Ascending aorta (tissue), 2 donors: ENCODE measurements at regions not wholly inside any gene's neighbourhood (a gene's known extent, or its start where the extent isn't known, plus 50 kb on each side); places are given as distances from the start of the nearest gene placed in this dataset.
"Not testable (repeated sequence)": the region's sequence is repeated elsewhere in the genome, so short reads cannot be mapped to it uniquely, and the experiment has no call there.

Experiments
- DNase-seq, 2 donors: peaks; one replicate each; pipeline ENCODE4 v3.0.0-alpha.2; 2019; ENCODE audit warnings: low spot score in 2 of 2
- H3K27ac ChIP-seq, 2 donors: fragments of 200-600 bp; sonication (generic); one replicate each; pipeline ENCODE4 v1.5.1; 2016 to 2017; ENCODE audit warnings: mild to moderate bottlenecking in 1 of 2
- H3K27me3 ChIP-seq: fragments of 200-600 bp; sonication (generic); one replicate; pipeline ENCODE4 v1.5.1; 2017
- H3K36me3 ChIP-seq, 2 donors: fragments of 200-600 bp; sonication (generic); one replicate each; pipeline ENCODE4 v1.5.1; 2016
- H3K4me1 ChIP-seq, 2 donors: fragments of 200-600 bp; sonication (generic); one replicate each; pipeline ENCODE4 v1.5.1; 2016 to 2017; ENCODE audit warnings: mild to moderate bottlenecking in 1 of 2
- H3K4me3 ChIP-seq, 2 donors: fragments of 200-600 bp; sonication (generic); one replicate each; pipeline ENCODE4 v1.5.1; 2016 to 2017; ENCODE audit warnings: mild to moderate bottlenecking in 1 of 2
- H3K9me3 ChIP-seq, 2 donors: fragments of 200-600 bp; sonication (generic); one replicate each; pipeline ENCODE4 v1.5.1; 2016
- intact Hi-C: fragments of 100-400 bp; cut with DNase I; formaldehyde crosslinking; loops from one replicate; pipeline ENCODE4 v1.15.1; 2023
- TF ChIP-seq, protein P1 (sequence below), 3 experiments: fragments of 200-600 bp in 2 of 3; fragments of 450-650 bp in 1 of 3; sonication (generic) in 2 of 3; IDR thresholded peaks; one replicate each; pipeline ENCODE4 v1.5.1; 2016 to 2019; ENCODE audit warnings: antibody characterized with exemption in 3 of 3, mild to moderate bottlenecking in 1 of 3, moderate library complexity in 1 of 3

DNA sequence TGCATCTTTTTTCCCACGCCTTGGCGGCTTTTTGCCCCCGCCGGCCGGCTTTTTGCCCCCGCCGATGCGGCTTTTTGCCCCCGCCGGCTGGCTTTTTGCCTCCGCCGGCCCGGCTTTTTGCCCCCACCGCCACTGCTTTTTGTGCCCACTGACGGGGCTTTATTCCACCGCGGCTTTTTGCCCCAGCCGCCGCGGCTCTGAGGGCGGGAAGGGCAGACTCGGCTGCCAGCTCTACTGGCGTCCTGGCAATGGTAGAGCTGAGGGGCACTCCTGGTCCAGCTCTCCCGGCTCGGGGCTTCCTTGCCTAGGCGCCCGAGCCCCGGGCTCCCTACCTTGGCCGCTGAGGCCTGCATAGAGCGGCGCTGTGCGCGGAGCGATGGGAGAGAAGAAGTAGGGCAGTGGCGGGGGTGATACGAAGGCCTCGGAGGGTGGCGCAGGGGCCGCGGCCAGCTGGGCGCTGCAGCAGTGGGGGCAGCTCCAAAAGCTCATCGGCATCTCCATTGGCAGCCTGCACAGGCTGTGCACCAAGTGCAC lies 591.4 kb downstream of the TP53TG3F start:
- no peaks in the 10 kb centered on the region for H3K27me3 ChIP-seq
- H3K9me3 ChIP-seq: peaks cover 0 to 2% of the 10 kb centered on the region in 2 donors
- intact Hi-C loops: no loop called here
- DNase-seq: no peak
- H3K4me1 ChIP-seq: no peaks in the 10 kb centered on the region
- TF ChIP-seq, protein P1, sequence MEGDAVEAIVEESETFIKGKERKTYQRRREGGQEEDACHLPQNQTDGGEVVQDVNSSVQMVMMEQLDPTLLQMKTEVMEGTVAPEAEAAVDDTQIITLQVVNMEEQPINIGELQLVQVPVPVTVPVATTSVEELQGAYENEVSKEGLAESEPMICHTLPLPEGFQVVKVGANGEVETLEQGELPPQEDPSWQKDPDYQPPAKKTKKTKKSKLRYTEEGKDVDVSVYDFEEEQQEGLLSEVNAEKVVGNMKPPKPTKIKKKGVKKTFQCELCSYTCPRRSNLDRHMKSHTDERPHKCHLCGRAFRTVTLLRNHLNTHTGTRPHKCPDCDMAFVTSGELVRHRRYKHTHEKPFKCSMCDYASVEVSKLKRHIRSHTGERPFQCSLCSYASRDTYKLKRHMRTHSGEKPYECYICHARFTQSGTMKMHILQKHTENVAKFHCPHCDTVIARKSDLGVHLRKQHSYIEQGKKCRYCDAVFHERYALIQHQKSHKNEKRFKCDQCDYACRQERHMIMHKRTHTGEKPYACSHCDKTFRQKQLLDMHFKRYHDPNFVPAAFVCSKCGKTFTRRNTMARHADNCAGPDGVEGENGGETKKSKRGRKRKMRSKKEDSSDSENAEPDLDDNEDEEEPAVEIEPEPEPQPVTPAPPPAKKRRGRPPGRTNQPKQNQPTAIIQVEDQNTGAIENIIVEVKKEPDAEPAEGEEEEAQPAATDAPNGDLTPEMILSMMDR (IDR thresholded peaks at IDR 0.05): no peak
- no peak overlapping the region for H3K4me3 ChIP-seq
- H3K36me3 ChIP-seq: no peaks in the 10 kb centered on the region
- H3K27ac ChIP-seq: no peak overlapping the region

DNA sequence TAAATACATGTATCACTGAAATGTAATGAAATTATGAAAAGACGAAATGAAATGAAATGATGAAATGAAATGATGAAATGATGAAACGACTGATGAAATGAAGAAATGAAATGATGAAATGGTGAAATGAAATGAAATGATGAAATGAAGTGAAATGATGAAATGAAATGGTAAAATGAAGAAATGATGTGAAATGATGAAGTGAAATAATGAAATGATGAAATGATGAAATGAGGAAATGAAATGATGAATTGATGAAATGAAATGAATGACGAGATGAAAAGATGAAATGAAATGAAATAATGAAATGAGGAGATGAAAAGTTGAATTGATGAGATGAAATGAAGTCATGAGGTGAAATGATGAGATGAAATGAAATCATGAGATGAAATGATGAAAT lies 594.7 kb downstream of the TP53TG3F start:
- Histone ChIP-seq H3K4me1 (no peaks in the 10 kb centered on the region), H3K4me3 (no peak overlapping the region), H3K9me3 (peaks cover 0 to 2% of the 10 kb centered on the region in 2 donors), H3K27me3 (no peaks in the 10 kb centered on the region), H3K36me3 (no peaks in the 10 kb centered on the region), H3K27ac (no peak overlapping the region)
- intact Hi-C loops: no loop called here
- DNase-seq: no peak
- TF ChIP-seq, protein P1 (IDR thresholded peaks at IDR 0.05): no peak

DNA sequence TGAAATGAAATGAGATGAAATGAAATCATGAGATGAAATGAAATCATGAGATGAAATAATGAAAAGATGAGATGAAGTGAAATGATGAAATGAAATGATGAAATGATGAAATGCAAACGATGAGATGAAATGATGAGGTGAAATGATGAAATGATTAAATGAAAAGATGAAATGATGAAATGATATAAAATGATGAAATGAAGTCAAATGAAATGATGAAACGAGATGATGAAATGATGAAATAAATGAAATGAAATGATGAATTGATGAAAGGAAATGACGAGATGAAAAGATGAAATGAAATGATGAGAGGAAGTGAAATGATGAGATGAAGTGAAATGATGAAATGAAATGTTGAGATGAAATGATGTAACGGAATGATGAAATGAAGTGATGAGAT lies 595.6 kb downstream of the TP53TG3F start:
- Histone ChIP-seq H3K27ac (no peak overlapping the region), H3K27me3 (no peaks in the 10 kb centered on the region), H3K36me3 (no peaks in the 10 kb centered on the region), H3K4me3 (no peak overlapping the region), H3K9me3 (peaks cover 0 to 2% of the 10 kb centered on the region in 2 donors), H3K4me1 (no peaks in the 10 kb centered on the region)
- intact Hi-C loops: no loop called here
- DNase-seq: no peak
- TF ChIP-seq, protein P1 (IDR thresholded peaks at IDR 0.05): no peak

DNA sequence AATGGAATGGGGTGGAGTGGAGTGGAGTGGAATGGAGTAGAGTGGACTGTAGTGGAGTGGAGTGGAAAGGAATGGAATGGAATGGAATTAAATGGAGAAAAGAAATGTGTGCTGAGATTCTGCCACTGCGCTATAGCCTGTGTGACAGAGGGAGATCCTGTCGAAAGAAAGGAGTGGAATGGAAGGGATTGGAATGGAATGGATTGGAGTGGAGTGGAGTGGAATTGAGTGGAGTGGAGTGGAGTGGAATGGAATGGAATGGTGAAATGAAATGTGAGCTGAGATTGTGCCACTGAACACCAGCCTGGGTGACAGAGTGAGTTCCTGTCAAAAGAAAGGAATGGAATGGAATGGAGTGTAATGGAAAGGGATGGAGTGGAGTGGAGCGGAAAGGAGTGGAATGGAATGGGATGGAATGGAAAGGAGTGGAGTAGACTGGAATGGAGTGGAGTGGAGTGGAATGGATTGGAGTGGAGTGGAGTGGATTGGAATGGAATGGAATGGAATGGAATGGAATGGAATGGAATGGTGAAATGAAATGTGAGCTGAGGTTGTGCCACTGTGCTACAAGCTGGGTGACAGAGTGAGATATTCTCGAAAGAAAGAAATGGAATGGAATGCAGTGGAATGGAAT lies 603.3 kb downstream of the TP53TG3F start:
- H3K36me3 ChIP-seq, DNase-seq, H3K27ac ChIP-seq, H3K27me3 ChIP-seq, intact Hi-C loops, H3K9me3 ChIP-seq, H3K4me1 ChIP-seq, H3K4me3 ChIP-seq: not testable (repeated sequence)

DNA sequence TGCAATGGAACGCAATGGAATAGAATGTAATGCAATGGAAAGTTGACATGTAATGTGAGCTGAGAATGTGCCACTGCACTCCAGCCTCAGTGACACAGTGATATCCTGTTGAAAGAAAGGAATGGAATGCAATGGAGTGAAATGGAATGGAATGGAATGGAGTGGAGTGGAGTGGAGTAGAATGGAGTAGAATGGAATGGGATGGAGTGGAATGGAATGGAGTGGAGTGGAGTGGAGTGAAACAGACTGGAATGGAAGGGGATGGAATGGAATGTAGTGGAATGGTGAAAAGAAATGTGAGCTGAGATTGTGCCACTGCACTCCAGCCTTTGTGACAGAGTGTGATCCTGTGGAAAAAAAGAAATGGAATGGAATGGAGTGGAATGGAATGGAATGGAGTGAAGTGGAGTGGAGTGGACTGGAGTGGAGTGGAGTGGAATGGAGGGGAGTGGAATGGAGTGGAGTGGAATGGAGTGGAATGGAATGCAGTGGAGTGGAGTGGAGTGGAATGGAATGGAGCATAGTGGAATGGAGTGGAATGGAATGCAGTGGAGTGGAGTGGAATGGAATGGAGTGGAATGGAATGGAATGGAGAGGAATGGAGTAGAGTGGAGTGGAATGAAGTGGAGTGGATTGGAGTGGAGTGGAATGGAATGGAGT lies 604.2 kb downstream of the TP53TG3F start:
- DNase-seq, H3K27ac ChIP-seq, H3K4me3 ChIP-seq, H3K27me3 ChIP-seq, H3K4me1 ChIP-seq, H3K36me3 ChIP-seq, intact Hi-C loops, H3K9me3 ChIP-seq: not testable (repeated sequence)

DNA sequence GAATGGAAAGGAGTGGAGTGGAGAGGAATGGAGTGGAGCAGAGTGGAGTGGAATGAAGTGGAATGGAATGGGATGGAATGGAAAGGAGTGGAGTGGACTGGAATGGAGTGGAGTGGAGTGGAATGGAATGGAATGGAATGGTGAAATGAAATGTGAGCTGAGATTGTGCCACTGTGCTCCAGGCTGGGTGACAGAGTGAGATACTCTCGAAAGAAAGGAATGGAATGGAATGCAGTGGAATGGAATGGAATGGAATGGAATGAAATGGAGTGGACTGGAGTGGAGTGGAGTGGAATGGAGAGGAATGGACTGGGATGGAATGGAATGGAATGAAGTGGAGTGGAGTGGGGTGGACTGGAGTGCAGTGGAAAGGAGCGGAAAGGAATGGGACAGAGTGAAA lies 605.2 kb downstream of the TP53TG3F start:
- H3K36me3 ChIP-seq, intact Hi-C loops, H3K27me3 ChIP-seq, H3K4me1 ChIP-seq, DNase-seq, H3K4me3 ChIP-seq, H3K27ac ChIP-seq, H3K9me3 ChIP-seq: not testable (repeated sequence)

DNA sequence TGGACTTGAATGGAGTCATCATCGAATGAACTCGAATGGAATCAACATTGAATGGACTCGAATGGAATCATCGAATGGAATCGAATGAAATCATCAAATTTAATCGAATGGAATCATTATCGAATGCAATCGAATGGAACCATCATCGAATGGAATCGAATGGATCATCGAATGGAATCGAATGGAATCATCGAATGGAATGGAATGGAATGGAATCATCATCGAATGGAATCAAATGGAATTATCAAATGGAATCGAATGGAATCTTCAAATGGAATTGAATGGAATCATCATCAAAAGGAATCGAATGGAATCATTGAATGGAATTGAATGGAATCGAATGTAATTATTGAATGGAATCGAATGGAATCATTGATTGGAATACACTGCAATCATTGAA lies 610.3 kb downstream of the TP53TG3F start:
- H3K36me3 ChIP-seq, H3K27ac ChIP-seq, H3K27me3 ChIP-seq, intact Hi-C loops, H3K4me3 ChIP-seq, DNase-seq, H3K4me1 ChIP-seq: not testable (repeated sequence)
- H3K9me3 ChIP-seq: peaks cover 0 to 16% of the 10 kb centered on the region in 2 donors
